D721Med (cell line): ENCODE measurements at regions not wholly inside any gene's neighbourhood (a gene's known extent, or its start where the extent isn't known, plus 50 kb on each side); places are given as distances from the start of the nearest gene placed in this dataset.
A peak's percentile ranks its signal among the peaks of the same experiment; 100 is the strongest.
"Not testable (repeated sequence)": the region's sequence is repeated elsewhere in the genome, so short reads cannot be mapped to it uniquely, and the experiment has no call there.

ENCODE experiments used
- DNase-seq: peaks from one replicate; pipeline ENCODE4 v3.0.0; 2011; ENCODE audit warnings: low spot score; ENCODE audit not compliant: insufficient read length
- FAIRE-seq: peaks from 2 replicates; lab custom pipeline; 2011; peaks lifted over from hg19 to GRCh38; lab: Jason Lieb, UNC
- CTCF ChIP-seq: IDR thresholded peaks from 2 replicates; pipeline ENCODE4 v1.5.1; 2012; ENCODE audit warnings: mild to moderate bottlenecking, control low read depth; ENCODE audit not compliant: insufficient read depth; ENCODE audit errors: missing control alignments

GRCh38 chr6:48550603-48551002 lies 439.6 kb upstream of the PTCHD4 start:
- no peak for FAIRE-seq
- TF ChIP-seq CTCF: no peak
- no peak for DNase-seq

- no peak for FAIRE-seq
- no peak for DNase-seq
- no peak for TF ChIP-seq CTCF
Observed at GRCh38 chr6:48542191-48542590, 431.2 kb upstream of the PTCHD4 start.

GRCh38 chr6:48541649-48542048 lies 430.7 kb upstream of the PTCHD4 start:
- DNase-seq (no peak), FAIRE-seq (no peak)
- TF ChIP-seq CTCF: no peak

- DNase-seq: no peak
- FAIRE-seq: peak; percentile 44
Observed at GRCh38 chr6:48535582-48536009, 424.6 kb upstream of the PTCHD4 start.

GRCh38 chr6:48530978-48531377 lies 420.0 kb upstream of the PTCHD4 start:
- not testable (repeated sequence) for DNase-seq, FAIRE-seq

More at GRCh38 chr6:48535582-48536009, 424.6 kb upstream of the PTCHD4 start:
- TF ChIP-seq CTCF: no peak

GRCh38 chr6:48525849-48526248 lies 414.9 kb upstream of the PTCHD4 start:
- no peak for TF ChIP-seq CTCF
- no peak for FAIRE-seq
- DNase-seq: no peak

GRCh38 chr6:48520951-48521350 lies 410.0 kb upstream of the PTCHD4 start:
- no peak for DNase-seq
- no peak for TF ChIP-seq CTCF
- no peak for FAIRE-seq

- no peak for FAIRE-seq
- DNase-seq: no peak
- TF ChIP-seq CTCF: no peak
Observed at GRCh38 chr6:48512390-48512789, 401.4 kb upstream of the PTCHD4 start.
